ENCODE measurements at regions not wholly inside any gene's neighbourhood (a gene's known extent, or its start where the extent isn't known, plus 50 kb on each side); places are given as distances from the start of the nearest gene placed in this dataset.

GRCh38 chr18:56517761-56518160, 120.6 kb downstream of the TXNL1 start:
- TF ChIP-seq EZH2phosphoT487 (IDR thresholded peaks at IDR 0.05; ENCODE audit: borderline replicate concordance, low read length), result no peak
- no peak for TF ChIP-seq CTCF (IDR thresholded peaks at IDR 0.05; ENCODE audit: low read depth, low read length, poor library complexity, severe bottlenecking)
